ENCODE measurements at regions not wholly inside any gene's neighbourhood (a gene's known extent, or its start where the extent isn't known, plus 50 kb on each side); places are given as distances from the start of the nearest gene placed in this dataset.

DNA sequence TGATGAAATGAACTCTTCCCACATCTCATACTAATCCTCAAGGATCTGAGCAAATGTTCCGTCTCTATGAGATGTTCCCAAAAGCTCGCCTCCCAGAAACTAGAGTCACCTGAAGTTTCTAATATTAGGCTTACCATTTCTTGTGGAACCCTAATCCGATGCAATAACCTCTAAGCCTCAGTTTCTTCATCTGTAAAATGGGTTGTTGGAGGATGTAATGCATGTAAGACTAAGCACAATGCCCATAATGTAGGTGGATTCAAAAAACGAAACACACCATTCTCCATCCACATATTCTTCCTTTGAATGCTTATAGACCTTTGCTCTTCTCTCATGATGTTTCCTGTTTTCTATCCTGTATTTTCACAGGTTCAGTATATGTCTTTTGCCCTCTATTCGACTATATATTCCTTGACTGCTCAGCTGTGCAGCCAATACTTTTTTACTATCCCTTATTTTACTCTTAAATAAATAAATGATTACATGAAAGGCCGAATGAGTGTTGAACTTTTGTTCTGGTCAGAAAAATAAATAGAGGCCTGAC, 307.3 kb upstream of the G2E3 start:
- Mint-ChIP-seq H3K27me3 (no peaks in the 10 kb centered on the region), H3K27ac (no peak overlapping the region), H3K4me1 (ENCODE audit: low read depth) (peaks cover 3% of the 10 kb centered on the region), H3K36me3 (ENCODE audit: insufficient read depth) (no peaks in the 10 kb centered on the region), H3K4me3 (ENCODE audit: low read depth) (no peak overlapping the region), H3K9me3 (ENCODE audit: low read depth) (peaks cover 8% of the 10 kb centered on the region)
- TF ChIP-seq CTCF (IDR thresholded peaks at IDR 0.05; ENCODE audit: unreplicated experiment), result no peak
- no peak for DNase-seq (ENCODE audit: low spot score, unreplicated experiment)

DNA sequence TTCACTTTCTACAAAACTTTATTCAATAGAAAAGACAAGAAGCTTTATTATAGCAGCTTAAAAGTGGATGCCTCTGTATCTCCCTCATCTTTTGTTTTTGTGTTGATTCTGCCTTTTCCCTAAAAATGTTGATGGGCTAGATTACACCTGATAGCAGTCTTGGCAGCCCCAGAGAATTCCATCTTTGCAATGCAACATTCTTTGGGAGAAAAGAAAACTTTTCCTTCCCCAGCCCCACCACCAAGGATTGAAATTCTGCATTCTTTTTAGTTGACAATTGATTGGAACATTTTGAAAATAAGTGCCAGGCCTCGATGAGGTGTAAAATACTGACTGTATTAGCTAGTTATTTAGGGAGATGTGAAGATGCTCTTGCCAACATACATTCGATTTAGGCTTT, 306.8 kb upstream of the G2E3 start:
- no peak for DNase-seq (ENCODE audit: low spot score, unreplicated experiment)
- H3K27me3 Mint-ChIP-seq, result no peaks in the 10 kb centered on the region
- TF ChIP-seq CTCF (IDR thresholded peaks at IDR 0.05; ENCODE audit: unreplicated experiment), result no peak
- peaks cover 3% of the 10 kb centered on the region for H3K4me1 Mint-ChIP-seq (ENCODE audit: low read depth)
- H3K27ac Mint-ChIP-seq, result no peak overlapping the region
- H3K9me3 Mint-ChIP-seq (ENCODE audit: low read depth), result peaks cover 9% of the 10 kb centered on the region
- H3K4me3 Mint-ChIP-seq (ENCODE audit: low read depth), result no peak overlapping the region
- H3K36me3 Mint-ChIP-seq (ENCODE audit: insufficient read depth), result no peaks in the 10 kb centered on the region

- H3K9me3 Mint-ChIP-seq (ENCODE audit: low read depth), result peaks cover 9% of the 10 kb centered on the region
- H3K4me1 Mint-ChIP-seq (ENCODE audit: low read depth), result peaks cover 3% of the 10 kb centered on the region
- no peak for DNase-seq (ENCODE audit: low spot score, unreplicated experiment)
- no peak overlapping the region for H3K27ac Mint-ChIP-seq
- no peaks in the 10 kb centered on the region for H3K36me3 Mint-ChIP-seq (ENCODE audit: insufficient read depth)
- no peak for TF ChIP-seq CTCF (IDR thresholded peaks at IDR 0.05; ENCODE audit: unreplicated experiment)
- H3K4me3 Mint-ChIP-seq (ENCODE audit: low read depth), result no peak overlapping the region
- no peaks in the 10 kb centered on the region for H3K27me3 Mint-ChIP-seq
Measured at GRCh38 chr14:30252783-30253674, 305.9 kb upstream of the G2E3 start.

DNA sequence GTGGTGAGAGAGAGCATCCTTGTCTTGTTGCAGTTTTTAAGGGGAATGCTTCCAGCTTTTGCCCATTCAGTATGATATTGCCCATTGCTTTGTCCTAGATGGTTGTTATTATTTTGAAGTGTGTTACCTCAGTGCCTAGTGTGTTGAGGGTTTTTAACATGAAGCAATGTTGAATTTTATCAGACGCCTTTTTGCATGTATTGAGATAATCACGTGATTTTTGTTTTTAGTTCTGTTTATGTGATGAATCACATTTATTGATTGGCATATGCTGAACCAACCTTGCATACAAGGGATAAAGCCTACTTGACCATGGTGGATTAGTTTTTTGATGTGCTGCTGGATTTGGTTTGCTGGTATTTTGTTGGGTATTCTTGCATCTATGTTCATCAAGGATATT, 302.3 kb upstream of the G2E3 start:
- Mint-ChIP-seq H3K27ac (no peak overlapping the region), H3K27me3 (no peaks in the 10 kb centered on the region), H3K4me3 (ENCODE audit: low read depth) (no peak overlapping the region), H3K36me3 (ENCODE audit: insufficient read depth) (no peaks in the 10 kb centered on the region), H3K4me1 (ENCODE audit: low read depth) (peaks cover 16% of the 10 kb centered on the region), H3K9me3 (ENCODE audit: low read depth) (peaks cover 9% of the 10 kb centered on the region)
- no peak for TF ChIP-seq CTCF (IDR thresholded peaks at IDR 0.05; ENCODE audit: unreplicated experiment)
- no peak for DNase-seq (ENCODE audit: low spot score, unreplicated experiment)

DNA sequence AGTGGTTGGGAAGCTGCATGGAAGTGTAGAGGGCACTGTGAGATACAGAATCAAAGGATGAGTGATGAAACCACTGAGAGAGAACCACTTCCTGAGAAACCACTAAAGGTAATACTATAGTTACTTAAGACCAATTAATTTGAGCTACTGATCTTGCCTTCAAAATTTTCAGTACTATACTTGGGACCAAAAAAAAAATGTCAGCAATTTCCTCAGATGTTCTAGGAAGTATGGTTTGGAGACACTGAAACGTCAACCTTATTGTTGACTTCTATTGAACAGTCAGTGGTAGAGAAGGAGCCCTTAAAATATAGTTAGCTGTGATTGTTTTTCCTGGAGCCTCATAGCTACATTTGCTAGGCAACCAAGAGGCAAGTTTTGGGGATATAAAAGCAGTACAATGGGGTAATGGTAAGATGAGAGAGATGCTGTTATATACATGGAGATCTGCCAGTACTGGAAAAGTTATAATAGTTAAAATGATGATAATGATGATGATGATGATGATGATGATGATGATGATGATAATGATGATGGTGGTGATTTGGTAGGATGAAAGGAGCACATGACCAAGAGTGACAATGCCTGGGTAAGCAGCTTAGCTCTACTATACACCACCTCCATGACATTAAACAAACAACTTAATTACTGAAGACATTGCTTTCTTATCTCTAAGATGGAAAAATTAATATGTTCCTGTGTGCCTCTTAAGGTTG, 300.9 kb upstream of the G2E3 start:
- Mint-ChIP-seq H3K4me1 (ENCODE audit: low read depth) (peaks cover 16% of the 10 kb centered on the region), H3K36me3 (ENCODE audit: insufficient read depth) (no peaks in the 10 kb centered on the region), H3K27ac (no peak overlapping the region), H3K27me3 (no peaks in the 10 kb centered on the region), H3K9me3 (ENCODE audit: low read depth) (peaks cover 9% of the 10 kb centered on the region), H3K4me3 (ENCODE audit: low read depth) (no peak overlapping the region)
- no peak for DNase-seq (ENCODE audit: low spot score, unreplicated experiment)
- no peak for TF ChIP-seq CTCF (IDR thresholded peaks at IDR 0.05; ENCODE audit: unreplicated experiment)

Measured in progenitor cell of endocrine pancreas (in vitro differentiated cells).